ENCODE measurements at regions not wholly inside any gene's neighbourhood (a gene's known extent, or its start where the extent isn't known, plus 50 kb on each side); places are given as distances from the start of the nearest gene placed in this dataset.

- TF ChIP-seq POLR2AphosphoS5 (IDR thresholded peaks at IDR 0.05; ENCODE audit: low read depth, low read length) (no peak), SIN3A (IDR thresholded peaks at IDR 0.05; ENCODE audit: borderline replicate concordance, insufficient read depth, low read depth, low read length) (no peak)
Observed at GRCh38 chr20:11278461-11278860, 604.7 kb upstream of the JAG1 start.

Data from Panc1 (cell line).